Stimulated activated CD4-positive, alpha-beta T cell treated with anti-CD3 and anti-CD28 coated beads, Interleukin-1b, Interleukin-23, amount 100 ng/mL, for 4 hours (primary cell): ENCODE measurements at regions not wholly inside any gene's neighbourhood (a gene's known extent, or its start where the extent isn't known, plus 50 kb on each side); places are given as distances from the start of the nearest gene placed in this dataset.

Source experiments
- DNase-seq, 2 donors: peaks; one replicate each; pipeline ENCODE4 v3.0.0-alpha.2; 2020; ENCODE audit warnings: low read depth in 2 of 2

DNA sequence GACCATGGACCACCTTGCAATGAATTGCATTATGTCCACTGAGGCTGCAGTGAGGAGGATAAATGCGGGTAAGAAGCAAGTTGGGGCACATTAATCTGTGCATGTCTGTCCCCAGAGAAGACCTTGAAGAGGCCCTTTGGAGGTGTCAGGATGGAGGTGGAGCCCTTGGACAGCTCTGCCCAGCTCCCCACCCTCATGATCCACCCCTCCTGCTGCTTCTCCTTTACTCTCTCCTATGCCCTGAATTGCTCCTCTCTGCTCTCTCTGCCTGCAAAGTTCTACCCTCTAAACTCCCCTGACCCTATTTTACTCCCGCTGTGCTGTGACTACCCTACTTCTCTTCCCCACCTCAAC lies 292.4 kb upstream of the USP24 start:
- DNase-seq, result no peak

DNA sequence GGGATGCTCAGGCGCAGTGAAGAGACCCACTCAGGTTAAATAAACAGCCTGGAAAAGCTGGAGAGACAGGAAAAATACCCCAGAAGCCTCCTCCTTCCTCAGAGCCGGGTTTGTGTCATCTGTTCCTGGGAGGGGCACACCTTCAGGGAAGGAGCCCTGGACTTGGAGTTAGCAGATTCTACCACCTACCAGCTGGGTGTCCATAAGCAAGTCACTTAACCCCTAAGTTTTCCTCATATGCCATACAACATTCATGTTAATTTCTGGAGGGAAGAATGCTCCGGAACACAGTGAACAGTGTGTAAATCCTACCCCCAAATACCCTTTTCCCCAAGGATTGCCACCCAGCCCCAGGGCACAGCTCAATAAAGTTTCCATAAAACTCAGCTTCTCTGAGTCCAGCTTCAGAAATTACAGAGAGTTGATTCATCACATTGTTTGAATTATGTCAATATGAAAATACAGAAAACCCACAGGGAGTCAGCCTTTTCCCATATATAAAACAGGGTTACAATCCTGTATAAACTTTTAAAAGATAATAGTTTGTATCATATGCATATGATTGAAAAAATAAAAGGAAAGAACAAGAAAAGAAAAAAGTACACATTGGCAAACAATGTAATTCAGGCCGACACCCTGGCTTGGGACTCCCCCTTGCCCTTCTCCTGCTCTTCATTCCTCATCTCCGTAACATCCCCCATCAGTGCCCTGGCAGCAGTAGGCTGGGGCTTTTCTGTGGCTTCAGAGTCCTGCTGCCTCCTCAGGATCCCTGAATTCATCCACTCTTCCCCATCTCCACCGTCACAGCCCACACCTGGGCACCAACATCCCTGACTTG lies 291.8 kb upstream of the USP24 start:
- DNase-seq, result no peak

DNA sequence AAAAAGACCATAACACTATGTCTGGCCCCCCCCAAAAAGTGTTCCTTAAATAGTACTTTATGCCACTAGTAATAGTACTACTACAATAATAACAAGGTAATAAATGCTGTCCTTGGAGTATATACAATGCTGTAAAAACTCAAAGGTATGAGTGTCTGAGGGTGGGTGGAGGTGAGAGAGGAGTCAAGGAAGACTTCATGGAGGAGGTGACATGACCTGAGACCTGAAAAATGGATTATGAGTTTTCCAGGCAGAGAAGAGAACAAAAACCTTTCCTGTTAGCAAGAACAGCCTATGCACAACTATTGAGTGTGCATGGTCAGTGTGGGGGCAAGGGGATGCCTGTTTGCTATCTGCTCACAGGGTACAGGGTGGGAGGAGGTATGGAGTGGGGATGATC lies 290.2 kb upstream of the USP24 start:
- no peak for DNase-seq

DNA sequence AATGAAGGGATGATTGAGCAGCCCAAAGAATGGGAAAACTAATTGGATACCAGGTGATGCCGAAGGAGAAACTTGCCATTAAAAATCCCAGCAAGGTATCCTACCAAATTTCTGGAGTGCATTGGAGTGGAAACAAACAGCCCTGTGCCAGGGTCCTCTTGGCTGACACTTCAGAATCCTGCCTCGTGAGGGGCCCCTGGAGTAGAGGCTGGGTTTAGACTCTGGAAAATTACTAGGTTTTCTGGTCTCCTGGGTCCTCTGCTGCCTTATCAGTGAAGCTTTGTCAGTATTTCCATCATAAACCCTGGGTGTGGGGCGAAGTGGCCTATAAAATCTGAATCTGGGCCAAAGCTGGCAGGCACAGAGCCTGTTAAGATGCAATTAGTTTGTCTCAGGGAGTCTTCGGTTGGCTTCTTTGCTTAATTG lies 289.2 kb upstream of the USP24 start:
- DNase-seq, result no peak

DNA sequence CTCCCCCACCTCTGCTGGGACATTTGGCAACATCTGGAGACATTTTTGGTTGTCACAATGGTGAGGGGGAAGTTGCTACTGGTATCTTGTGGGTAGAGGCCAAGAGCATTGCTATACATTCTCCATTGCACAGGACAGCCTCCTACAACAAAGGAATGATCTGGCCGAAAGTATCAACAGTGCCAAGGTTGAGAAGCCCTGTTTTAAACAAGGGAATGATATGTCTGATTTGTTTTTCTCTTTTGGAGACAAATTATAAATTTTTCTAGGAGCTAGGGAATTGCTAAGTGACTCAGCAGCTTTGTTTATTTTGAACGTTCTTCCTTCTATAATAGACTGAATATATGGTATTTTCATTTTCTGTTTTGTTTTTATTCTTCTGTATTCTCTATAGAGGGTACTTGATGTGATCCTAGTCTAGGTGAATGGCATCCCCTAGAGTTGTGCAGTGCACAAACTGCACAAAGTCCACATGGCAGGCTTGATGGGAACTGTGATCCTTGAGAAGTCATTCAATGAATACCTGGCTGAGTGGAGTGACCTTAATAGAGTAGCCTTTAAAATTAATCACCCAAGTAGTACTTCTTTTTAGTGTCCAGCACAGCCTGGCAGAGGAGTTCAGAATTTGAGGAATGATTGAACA lies 288.6 kb upstream of the USP24 start:
- DNase-seq, result no peak

DNA sequence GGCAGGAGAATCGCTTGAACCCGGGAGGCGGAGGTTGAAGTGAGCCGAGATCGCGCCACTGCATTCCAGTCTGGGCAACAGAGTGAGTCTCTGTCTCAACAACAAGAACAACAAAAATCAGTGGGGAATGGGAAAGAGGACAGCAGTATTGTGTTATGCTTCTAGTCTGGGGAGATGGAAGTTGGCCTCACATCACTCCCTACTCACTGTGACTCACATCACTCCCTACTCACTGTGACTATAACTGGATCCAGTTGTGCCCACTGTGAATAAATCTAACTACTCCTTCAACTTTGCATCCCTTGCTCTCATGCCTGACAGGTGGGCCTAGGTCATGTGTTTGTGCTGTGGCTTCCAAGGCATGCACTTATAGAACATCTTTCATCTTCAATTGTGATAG lies 285.4 kb upstream of the USP24 start:
- no peak for DNase-seq

DNA sequence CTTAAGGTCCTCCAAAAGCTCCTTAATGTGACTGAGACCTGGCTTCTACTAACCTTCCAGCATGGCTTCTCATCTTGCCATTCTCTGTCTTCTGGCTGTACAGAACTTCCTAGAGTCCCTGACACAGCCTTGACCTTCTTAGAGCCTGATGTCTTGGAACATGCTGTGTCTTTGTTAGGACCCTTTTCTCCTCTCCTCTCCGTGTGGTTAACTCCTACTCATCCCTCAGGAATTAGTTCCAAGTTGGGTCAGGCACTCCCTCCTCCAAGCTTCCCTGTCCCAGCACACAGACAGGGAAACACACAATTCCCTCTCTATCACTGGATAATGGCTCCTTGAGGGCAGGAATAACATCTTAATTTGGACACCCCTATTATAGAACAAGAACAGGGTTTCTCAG lies 275.4 kb upstream of the USP24 start:
- no peak for DNase-seq

DNA sequence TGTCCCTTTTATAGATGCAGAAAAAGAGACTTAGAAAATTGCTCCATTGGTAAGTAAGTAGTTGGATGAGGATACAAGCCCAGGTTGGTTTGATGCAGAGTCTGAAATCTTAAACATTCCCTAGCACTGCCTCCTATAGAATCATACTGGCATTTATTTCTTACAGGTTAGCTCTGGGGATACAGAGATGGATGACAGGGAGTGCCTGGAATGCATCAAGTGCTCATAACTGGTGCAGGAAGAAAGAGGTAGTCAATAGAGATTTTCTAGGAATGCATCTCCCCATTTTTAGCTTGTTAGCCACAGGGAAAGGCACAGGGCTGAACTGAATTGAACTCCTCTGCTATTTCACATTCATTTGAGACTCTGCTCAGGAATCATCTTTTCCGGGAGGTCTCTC lies 269.0 kb upstream of the USP24 start:
- no peak for DNase-seq

DNA sequence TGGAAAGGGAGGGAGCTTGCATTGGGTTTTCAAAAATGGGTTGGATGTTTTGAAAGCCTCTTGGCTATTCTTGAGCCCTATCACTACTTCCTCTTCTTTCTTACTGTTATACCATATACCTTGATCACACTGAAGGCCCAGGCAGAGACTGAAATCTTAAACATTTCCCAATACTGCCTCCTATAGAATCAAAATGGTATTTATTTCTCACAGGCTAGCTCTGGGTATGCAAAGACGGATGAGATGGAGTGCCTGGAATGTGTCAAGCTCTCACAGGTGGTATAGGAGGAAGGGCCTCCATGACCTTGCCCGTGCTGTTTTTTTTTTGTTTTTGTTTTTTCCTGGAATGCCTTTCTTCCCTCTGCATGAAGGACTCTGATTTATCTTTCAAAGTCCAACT lies 268.4 kb upstream of the USP24 start:
- no peak for DNase-seq

DNA sequence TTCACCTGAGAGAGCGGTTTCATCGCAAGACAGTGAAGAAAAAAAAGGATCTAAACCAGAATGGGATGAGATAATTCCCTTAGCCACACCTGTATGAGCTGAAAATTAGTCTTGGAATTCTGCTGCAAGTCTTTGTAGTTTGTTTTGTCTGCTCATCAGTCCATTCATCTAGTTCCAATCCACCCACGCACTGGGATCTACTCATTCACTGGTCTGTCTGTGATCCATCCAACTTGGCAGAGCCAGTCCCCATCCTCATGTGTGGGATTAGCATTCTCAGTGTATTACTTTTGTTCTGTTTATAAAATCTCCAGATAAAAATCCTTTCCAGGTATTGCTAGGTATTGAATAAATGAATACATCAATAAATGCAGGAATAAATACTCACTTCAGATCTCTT lies 266.5 kb upstream of the USP24 start:
- DNase-seq, result no peak

DNA sequence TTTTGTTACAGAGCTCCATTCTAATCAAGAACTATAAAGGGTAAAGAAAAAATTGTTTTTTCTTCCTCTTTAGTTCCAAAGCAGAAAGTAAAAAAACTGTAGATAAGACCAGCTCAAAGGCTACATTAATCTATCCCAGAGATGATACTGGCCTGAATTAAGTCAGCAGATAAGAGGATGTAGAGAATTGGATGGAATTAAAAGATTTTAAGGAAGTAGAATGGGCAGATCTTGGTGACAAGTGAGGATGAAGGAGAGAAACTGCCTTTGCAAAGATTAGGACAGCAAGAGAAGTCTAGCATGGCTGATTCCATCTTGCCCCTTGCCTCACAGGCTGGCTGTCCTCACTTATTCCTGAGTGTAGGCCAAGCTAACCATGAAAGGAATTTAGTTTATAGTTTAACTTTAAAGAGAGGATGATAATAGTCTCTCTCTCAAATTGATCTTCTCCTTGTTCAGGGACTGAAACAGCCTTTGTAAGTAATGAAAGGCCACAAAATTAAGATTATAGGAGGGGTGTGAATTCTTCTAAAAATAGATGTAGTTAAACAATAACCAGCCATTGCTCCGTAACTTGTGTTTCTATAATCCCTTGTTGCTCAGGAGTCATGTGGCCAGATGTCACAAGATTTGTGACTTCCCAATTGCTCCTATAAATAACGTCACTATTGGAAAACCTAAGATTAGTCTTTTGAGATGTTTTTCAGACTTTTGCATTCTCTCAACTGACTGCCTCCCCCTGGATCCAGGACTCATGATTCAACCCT lies 265.0 kb upstream of the USP24 start:
- DNase-seq, result no peak

DNA sequence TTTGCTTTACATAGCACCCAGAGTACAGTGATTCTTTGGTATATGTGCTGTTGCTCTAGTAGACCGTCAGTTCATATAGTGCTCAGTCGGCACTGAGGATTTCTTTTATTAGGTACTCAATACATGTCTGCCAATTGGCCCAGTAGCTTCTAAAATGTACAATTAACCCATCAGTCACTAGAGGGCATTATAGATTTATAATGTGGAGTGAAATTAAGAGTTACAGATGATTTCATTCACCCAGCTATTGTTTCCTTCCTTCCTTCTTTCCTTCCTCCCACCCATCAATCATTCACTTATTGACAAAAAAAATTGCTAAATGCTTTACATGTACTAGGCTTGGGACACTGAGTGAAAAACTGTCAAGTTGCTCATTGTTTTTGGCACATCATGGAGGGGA lies 263.6 kb upstream of the USP24 start:
- no peak for DNase-seq

DNA sequence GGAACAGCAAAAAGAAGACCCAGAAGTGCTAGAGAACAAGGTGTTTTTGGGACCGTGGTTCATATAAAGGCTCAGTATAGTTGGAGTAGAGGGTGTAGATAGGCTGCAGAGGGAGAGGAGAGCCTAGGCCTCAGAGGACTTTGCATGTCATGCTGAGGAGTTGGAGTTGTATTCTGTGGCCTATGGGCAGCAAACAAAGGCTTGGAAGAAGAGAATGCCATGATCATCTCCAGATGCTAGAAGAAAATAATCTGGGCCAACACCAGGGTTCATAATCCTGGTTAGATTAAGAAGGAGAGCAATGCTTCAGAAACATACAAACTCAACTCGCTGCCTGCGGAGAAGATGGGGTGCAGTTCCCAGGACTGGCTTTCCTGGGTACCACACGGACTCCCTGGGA lies 262.8 kb upstream of the USP24 start:
- no peak for DNase-seq

DNA sequence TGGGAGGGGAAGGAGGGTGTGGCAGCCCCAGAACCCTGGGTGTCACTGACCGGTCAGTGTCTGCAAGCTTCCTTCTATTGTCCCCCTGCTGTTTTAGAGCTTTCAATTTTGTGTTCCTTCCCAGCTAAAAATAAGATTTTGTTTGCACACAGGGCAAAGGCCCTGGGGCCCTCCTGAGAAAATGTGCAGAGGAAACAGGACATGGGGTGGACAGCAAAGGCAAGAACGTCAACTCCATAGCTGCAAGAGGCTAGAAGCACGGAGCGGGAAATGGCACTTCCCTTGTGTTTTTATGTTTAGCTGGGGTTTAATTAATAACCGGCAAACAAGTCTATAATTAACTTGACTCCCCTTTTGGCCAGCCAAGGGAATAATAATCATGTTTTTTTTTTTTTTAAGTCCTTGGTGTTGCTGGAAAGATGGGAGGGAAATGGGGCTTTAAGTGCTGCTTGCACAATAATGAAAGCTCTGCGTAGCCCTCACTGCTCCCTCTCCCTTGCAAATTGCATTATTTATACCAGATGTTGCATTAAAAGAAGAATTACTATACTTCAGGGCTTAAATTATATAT lies 261.4 kb upstream of the USP24 start:
- DNase-seq, result no peak

DNA sequence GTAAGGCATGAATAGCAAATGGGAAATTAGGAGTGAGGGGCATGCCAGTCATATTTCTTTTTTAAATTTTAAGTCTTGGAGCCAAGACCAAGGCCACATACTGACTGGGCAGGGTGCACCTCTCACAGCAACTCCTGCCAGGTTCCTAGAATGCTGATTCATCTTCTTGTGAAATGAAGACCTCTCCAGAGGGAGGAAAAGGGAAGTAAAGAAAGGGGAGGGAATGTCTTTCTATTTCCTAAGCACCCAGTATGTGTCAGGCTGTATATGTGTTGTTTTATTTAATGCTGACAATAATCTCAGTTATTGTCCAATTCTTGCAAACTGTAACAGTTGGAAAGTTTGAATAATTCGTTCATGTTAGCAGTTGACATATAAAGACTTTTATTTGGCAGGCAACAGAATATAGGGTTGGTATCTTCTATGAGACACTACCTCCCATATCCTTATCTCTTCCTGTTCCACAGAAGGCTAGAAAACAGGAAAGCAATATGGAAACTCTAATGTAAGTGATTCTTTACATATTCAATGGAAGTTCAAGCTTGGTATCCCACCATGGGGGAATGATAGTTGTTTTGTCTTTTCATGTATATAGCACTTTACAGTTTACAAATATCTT lies 259.1 kb upstream of the USP24 start:
- DNase-seq, result no peak

DNA sequence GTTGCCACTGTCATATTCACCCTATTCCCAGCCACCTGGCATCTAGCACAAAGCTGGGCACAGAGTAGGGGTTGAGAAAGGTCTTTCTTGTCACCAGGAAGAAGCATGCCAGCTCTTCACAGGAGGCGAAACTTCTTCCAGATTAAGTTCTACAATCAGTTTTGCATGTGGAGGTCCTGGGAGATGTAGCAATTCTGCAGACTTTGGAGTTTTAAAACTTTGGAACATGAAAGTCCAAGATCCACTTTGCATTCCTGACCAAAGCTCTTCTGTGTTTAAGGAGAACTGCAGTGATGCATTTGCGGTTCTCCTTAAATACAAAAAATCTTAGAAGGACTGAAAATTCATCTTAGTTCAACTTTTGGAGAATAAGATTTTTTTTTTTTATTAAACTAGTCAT lies 258.5 kb upstream of the USP24 start:
- DNase-seq, result no peak

DNA sequence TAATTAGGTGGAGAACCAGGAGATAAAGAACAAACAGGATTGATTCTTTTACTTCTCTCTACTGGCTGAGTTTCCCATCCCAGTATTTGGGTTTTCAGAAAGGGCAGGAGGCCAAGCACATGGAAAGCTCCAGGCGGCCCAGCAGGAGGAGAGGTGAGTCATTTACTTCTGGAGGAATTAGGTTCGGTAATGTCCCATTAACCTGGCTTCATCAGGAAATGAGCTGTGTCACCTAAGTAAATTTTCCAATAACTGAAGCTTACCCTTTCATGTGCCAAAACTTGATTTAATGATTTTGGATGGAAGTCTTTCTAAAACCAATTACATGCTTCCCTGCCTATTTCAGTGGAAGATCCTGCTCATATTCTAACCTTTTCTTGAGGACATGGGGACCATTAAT lies 257.6 kb upstream of the USP24 start:
- DNase-seq, result no peak

DNA sequence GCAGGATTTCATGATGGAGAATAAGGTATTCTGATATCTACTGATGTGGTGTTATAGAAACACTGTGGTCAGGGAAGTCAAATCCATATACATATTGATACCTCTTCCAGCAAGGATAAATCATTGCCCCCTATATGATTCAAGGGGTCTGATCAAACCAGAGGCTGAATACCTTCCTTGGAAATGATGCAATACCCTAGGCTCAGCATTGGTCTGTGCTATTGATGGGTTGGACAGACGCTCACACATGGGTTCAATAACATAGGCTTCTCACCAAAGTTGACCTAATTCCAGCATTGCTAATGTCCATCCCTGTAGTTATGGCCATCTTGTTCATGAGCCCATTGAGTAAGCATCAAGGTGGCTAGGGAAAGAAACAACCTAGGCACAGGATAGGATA lies 257.0 kb upstream of the USP24 start:
- DNase-seq, result no peak

DNA sequence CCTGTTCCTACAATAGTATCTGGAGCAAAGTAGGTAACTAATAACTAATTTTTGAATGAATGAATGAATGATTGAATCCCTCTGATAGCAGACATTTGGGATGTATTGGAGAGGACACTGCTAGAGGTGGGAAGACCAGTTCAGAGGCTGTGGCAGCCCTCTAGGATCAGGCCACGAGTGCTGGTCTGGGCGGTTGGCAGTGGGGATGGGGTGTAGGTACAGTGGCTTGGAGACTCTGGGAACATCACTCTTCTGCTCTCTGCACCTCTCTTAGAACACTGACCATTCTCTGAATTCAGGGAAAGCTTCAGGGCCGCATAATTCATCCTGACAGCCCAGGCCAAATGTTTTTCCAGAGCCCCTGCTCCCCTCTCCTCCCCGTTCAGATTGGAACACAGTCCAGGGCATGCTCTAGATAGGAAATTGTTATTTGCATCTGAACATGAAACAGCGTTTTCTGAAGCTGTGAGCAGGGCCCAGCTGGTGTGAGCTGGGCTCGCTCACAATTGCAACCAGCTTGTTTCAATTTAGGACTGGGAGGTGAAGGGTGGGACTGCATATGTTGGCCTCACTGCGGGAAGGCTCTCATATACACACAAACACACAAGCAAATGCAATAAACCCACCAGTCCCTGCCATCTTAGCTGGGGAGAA lies 253.1 kb upstream of the USP24 start:
- no peak for DNase-seq

DNA sequence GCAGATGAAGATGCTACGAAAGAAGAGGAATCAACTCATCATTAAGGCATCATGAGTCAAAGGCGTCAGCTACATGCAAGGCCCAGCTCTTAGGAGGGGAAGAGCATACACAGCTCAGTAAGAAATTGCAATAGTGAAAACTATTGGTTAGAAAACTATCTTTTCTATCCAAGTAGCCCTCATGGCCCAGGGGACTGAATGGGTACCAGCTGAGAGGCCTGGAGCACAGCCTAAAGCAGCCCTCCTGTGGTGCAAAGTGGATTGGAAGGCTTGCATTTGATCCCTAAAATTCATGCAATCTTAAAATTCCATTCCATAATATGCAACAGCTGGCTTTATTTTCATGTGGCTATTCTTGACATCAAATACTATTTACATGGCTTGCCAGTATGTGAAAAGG lies 251.8 kb upstream of the USP24 start:
- no peak for DNase-seq

DNA sequence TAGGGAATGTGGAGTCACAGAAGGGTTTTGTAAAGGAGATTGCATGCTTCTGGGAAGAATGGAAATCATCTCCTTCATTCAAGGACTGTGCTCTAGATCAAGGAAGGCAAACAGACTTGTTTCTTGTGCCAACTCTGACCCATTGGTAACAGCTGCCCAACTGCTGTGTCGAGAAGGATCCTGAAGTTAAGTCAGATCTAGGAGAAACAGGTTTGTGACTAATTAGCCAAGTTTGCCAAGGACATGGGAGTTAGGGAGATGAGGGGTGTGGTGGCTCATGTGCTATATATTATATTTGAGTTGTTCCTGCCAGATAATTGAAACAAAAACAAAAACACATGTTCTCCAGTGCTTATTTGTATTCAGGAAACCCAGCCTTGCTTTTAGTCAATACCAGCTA lies 251.2 kb upstream of the USP24 start:
- no peak for DNase-seq

DNA sequence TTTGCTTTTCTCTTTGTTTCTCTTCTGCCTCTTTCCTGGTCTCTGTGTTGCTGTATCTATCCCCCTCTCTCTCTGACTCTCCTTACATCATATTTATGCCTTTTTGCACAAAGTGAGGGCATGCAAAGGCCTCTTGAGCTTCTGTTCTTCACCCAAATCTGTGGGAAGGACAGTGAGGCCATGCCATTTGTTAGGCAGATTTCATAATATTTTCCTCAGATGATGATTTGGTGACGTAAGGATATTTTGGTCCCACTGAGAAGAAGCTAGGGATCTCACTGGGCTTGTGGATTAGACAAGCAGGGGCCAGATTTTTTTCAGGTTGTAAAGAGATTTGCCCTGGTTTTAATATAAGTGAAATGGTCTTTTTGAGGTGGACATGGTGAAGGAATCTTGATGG lies 249.4 kb upstream of the USP24 start:
- DNase-seq, result no peak
